Loucy (cell line): ENCODE measurements at regions not wholly inside any gene's neighbourhood (a gene's known extent, or its start where the extent isn't known, plus 50 kb on each side); places are given as distances from the start of the nearest gene placed in this dataset.

Experiments used
- EZH2phosphoT487 ChIP-seq: fragments of 200-600 bp; IDR thresholded peaks from 2 replicates; pipeline ENCODE4 v1.6.1; 2018; ENCODE audit warnings: antibody characterized with exemption, mild to moderate bottlenecking, moderate library complexity, borderline replicate concordance
- TF ChIP-seq, protein P1 (sequence below): fragments of 200-600 bp; sonication (generic); conservative IDR thresholded peaks from 2 replicates; pipeline ENCODE4 v1.5.1; 2014; ENCODE audit warnings: mild to moderate bottlenecking, antibody characterized with exemption, low read length

DNA sequence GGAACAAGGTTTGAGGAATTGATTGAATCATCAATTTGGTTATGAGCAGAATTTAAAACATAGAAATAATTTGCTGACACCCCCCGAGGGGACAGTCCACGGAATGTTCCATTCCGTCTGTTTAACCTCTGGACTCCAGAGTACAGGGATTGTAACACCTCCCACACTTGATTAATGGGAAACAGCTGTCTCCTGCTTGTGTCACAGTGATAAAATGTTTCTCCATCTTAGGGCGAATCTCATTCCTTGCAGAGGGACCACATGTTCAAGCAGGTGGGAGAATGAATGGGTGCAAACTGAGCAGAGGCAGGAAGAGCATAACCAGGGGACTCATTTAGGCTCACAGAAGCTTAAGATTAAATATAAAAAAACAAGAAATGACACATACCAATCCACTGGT lies 249.5 kb upstream of the RBFOX1 start:
- TF ChIP-seq, protein P1, sequence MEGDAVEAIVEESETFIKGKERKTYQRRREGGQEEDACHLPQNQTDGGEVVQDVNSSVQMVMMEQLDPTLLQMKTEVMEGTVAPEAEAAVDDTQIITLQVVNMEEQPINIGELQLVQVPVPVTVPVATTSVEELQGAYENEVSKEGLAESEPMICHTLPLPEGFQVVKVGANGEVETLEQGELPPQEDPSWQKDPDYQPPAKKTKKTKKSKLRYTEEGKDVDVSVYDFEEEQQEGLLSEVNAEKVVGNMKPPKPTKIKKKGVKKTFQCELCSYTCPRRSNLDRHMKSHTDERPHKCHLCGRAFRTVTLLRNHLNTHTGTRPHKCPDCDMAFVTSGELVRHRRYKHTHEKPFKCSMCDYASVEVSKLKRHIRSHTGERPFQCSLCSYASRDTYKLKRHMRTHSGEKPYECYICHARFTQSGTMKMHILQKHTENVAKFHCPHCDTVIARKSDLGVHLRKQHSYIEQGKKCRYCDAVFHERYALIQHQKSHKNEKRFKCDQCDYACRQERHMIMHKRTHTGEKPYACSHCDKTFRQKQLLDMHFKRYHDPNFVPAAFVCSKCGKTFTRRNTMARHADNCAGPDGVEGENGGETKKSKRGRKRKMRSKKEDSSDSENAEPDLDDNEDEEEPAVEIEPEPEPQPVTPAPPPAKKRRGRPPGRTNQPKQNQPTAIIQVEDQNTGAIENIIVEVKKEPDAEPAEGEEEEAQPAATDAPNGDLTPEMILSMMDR, result no peak
- TF ChIP-seq EZH2phosphoT487, result no peak
